NCI-H1417 (cell line): ENCODE measurements at regions not wholly inside any gene's neighbourhood (a gene's known extent, or its start where the extent isn't known, plus 50 kb on each side); places are given as distances from the start of the nearest gene placed in this dataset.

Experiments used
- DNase-seq, 3 experiments: peaks; one replicate each; lab custom pipeline; 2025; lab: John Stamatoyannopoulos, UW

DNA sequence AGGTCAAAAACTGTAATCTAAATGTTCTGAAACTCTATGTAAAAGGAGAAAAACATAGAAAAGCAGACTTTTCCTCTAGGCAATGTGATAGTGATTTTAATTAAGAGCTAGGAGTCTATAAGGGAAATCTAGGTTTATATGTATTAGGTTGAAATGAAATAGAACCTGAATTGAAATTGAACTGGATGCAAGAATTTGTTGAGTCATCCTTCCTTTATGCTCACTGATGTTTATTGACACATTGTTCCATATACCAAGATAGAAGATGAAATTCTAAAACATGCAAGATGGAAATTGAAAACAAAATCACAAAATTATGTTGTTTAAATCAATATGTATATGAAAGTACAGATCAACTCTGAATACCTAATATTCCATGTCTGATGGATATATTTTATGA is 170.4 kb upstream of the FLRT2 start:
- DNase-seq: no peak

DNA sequence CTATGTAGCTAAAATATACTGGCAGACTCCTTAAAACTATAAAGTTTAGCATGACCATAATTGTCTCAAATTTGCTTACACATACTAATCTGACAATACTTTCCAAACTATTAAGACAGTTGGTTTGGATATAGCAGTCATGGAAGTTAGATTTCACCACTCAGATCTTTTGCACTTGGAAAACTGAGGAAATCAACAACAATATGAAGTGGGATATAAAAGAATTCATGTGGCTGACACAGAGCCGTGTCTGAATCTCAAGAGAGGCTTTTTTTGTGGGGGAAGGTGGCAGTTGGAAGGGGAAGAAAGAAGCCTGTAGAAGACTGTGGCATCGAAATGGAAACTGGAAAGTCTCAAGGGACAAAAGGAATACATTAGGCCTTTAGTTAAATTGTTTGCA is 166.6 kb upstream of the FLRT2 start:
- peak in 1 of 3 experiments; percentile 12 for DNase-seq

DNA sequence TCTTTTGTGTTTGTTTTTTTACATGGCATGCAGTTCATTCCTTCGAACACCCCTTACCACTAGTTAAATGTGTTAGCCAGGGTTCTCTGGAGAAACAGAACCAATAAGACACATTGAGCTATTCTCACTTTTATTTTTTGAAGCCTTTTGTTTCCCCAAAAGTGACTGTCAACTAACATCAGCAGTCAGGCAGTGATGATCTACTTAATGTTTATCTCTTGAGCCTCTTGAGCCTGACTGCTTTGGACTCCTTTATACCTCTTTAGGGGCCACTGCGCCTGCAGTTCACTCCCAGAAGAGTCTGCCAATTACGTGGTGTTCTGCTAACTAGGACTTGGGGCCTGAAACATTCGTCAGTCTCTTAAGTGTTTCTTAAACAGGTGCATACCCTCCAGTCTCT is 163.7 kb upstream of the FLRT2 start:
- DNase-seq: peak in 2 of 3 experiments; percentile 16 to 84

- no peak for DNase-seq
These were observed 149.1 kb upstream of the FLRT2 start for GRCh38 chr14:85380881-85381280.

- no peak for DNase-seq
These were observed 147.6 kb upstream of the FLRT2 start for GRCh38 chr14:85382341-85382740.

DNA sequence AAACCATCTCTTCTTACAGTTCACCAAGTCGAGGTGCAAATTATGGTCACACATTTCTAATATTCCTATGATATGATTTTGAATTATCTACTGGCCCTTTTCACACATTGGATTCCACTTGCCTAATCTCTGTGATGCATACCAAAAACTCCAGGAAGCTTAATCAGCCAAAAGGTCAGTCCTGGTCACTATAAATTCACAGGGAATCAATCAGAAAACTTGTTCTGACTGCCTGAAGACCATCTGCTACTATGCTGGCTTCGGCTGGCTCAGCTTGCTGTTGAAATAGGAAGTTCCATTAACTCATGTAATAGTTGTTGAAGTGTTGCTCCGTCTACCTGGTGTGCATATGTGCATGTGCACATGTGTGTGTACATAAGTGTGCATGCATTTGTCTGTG is 142.8 kb upstream of the FLRT2 start:
- no peak for DNase-seq

DNA sequence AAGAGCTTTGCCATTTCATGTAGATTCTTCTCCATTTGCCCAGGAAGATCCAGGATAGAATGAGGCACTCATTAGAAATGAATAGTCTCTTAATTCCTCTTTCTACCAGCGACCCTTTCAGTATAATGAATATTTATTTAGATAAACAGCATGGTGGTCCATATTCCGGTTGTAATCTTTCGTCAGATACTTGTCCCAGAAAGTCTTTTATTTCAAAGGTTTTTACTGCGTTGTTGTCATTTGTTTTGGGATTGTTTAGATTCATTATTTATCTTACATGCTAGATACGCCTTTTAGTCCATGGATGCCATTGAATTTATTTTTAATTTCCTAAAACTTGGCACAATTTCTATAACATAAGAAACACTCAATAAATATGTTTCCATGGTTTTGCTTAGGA is 139.7 kb upstream of the FLRT2 start:
- no peak for DNase-seq

GRCh38 chr14:85391455-85391854 is 138.5 kb upstream of the FLRT2 start:
- DNase-seq: no peak

DNA sequence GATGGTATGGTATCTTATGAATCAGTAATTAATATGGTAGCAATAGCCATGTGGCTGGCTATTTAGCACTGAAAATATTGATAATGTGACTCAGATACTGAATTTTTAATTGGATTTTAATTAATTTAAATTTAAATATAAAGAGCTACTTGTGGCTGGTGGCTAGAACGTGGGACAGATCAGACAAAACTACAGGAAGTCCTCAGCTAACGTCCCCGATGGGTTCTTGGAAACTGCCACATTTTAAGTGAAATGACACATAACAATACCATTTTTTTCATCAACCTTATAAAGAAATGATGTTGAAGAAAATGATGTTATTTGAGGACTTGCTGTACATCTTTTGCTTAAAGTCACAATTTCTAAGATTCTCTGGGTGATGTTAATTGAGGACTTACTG is 138.1 kb upstream of the FLRT2 start:
- no peak for DNase-seq

GRCh38 chr14:85399186-85399585 is 130.8 kb upstream of the FLRT2 start:
- no peak for DNase-seq

DNA sequence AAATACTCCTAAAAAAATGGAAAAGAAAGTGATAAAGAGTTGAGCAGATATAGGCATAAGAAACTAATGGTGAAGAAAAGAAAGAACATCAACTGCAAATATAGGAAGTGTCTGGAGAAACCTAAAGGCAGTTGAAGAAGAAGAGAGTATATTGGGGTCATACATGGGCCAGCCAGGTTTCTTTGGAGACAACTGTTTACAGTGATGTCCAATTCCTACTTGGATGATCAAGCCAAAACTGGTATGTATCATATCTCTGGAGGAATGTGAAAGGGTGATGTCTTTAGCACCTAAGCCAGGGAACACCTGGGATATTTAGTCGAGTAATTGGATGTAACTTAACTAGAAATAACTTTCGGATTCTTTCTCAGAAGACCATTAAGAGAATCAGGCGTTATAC is 129.3 kb upstream of the FLRT2 start:
- no peak for DNase-seq

DNA sequence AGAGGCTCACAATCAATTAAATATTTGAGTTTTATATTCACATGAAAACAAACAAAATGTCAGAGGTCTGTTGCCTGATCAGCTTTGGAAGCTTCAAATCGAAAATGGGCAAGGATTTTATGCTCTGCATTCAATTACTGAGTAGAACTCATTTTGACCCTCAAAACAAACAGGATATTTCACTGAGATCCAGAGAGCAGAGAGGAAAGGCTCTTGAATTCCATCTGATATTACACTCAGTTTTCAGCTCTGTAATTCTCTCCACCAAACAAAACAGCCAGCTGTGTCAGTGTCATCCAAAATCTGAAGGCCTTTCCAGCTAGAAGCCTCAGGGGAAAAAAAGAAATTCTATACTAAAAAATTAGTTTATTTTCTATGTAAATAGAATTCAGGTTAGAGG is 128.6 kb upstream of the FLRT2 start:
- no peak for DNase-seq

GRCh38 chr14:85402569-85403162 is 127.3 kb upstream of the FLRT2 start:
- peak in 1 of 3 experiments; percentile 43 for DNase-seq

GRCh38 chr14:85409481-85410210 is 120.3 kb upstream of the FLRT2 start:
- no peak for DNase-seq

- DNase-seq: no peak
These were observed 117.2 kb upstream of the FLRT2 start for GRCh38 chr14:85412756-85413155.

DNA sequence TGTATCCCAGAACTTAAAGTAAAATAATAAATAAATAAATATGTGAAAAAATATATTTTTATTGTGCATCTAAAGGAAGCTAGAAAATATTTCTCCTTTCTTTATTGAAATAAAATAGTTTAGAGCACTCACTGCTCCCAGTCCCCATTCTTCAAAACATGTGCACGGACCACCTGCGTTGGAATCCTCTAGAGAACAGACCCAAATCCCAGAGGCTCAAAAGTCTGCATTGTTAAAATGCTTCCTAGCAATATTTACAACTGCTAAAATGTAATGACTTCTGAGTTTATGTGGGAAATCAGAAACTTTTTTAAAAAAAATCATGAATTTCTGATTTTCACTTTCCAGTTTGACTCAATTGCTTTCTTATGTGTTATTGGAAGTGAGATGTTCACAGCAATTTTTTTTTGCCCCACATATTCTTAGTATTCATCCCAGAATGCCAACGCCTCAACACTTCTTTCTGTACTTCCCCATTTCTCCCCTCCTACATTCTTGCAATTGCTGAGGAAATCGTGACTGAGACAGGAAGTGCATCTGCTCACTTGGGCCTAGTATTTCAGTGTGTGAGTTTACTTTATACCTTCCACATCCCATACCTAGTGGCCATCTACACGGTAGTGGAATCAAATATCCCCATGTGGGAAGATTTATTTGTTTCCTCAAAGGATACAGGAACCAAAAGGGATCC is 116.0 kb upstream of the FLRT2 start:
- DNase-seq: no peak

DNA sequence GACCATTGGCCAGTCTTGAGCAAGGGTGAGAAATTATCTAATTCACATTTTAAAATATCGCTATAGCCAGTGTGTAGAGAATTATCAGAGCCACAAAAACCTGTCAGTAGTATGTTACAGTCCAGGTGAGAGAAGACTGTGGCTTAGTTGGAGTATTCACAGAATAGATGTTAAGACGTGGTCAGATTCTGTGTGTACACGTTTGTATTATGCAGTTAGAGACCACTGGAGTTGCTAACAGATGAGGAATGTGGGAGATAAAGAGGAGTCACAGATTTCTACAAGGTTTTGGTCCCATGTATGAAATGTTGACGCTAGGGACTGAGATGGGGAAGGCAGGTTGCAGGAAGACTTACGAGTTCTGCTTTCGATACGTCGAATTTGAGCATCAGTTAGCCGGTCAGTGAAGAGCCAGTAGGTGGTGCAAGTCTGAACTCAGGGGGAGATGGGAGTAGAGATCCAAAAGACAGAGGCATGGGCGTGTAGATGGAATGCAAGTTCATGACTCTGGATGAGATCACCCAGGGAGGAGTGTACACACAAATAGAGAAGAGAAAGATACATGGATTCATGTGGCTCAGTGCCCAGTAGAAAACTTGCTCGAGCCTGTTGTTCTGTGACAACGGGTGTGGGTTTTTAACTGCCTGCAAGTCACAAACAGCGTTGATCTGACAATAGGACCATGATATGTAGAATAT is 114.8 kb upstream of the FLRT2 start:
- peak in 1 of 3 experiments; percentile 11 for DNase-seq

DNA sequence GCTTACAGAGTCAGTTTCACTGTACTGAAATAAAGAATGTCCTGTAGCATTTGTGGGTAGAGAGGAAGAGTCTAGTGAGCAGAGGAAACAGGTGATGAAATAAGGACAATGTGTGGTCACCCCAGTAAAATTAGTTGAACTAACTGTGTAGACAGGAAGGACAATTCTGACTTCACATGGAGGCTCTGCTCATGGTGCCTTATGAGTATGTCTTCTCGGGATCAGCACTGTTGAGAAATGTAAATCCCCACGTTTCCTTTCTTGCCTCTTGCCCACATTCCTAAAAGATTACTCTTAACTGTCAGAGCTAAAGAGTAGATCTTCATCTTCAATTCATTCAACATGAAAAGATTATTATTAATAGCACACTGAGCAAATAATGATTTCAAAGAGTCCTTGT is 113.2 kb upstream of the FLRT2 start:
- peak in 1 of 3 experiments; percentile 9 for DNase-seq

DNA sequence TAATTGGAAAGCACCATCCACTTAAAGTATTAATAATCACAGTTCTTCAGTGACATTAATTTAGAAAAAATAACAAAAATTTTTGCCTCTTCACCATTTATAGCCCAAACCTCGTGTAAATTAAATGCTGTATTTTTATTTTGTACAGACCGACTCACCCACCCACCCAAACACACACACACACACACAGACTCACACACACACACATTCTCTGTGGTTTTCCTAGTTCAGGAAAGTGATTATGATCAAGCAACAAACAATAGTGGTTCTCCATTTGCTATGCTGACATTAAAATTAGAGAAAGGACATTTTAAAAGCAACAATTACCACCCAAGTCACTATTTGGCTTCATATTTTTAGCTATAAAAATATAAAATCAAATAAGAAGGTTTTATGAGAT is 112.5 kb upstream of the FLRT2 start:
- no peak for DNase-seq

- DNase-seq: no peak
These were observed 111.2 kb upstream of the FLRT2 start for GRCh38 chr14:85418721-85419120.

- no peak for DNase-seq
These were observed 109.7 kb upstream of the FLRT2 start for GRCh38 chr14:85420278-85420677.

- no peak for DNase-seq
These were observed 109.2 kb upstream of the FLRT2 start for GRCh38 chr14:85420707-85421106.
